Midbrain (tissue), 1 donor: ENCODE measurements at regions not wholly inside any gene's neighbourhood (a gene's known extent, or its start where the extent isn't known, plus 50 kb on each side); places are given as distances from the start of the nearest gene placed in this dataset.

Source experiments
- DNase-seq: peaks from one replicate; lab custom pipeline; 2025; lab: John Stamatoyannopoulos, UW

DNA sequence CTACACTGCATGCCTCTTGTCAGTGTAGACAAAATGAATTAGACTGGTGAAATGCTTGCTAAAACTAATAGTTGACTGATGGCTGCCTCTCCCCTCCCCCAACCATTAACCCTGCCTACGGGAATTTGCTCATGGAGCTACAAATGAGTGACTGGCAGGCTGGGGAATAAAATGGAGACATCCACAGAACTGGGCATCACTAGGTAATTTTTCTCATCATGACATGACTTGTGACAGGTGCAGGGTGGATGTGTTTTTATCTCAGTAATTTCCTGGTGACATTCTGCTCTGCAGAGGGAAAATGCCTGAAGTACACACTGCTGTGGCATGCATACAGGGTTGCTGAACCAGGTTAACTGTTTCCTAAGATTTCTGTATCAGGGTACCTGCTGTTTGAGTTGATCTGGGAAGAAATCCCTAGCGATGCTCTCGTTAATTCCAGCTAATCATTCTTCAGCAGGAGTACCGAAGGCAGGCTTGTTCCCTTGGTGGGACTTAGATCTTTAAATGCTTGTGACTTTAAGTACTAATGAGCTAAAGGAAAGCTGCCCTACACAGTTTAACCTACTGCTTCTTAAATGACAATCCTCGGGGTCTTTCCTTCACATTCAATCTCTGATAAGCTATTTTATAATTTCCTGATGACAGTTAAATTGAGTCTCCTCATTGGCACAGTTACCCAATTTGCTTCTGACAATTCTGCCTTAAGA, 376.3 kb upstream of the LCORL start:
- no peak for DNase-seq

DNA sequence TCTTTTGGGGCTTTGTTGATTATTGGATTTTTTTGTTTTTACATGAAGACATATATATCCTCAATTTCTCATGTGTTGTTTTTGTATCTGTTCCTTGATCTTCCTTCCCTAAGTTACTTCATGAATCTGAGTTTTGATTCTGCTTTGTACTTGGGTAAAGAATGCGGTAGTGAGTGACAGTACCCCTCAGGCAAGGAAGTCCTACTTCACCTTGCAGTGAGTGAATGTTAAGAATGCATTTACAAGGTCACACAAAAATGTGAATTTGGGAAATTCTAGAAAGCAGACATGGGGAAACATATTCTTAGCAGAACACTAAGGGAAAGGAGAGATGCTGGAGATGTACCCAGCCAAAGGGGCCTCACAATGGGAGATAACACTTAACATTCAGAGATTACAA, 373.1 kb upstream of the LCORL start:
- no peak for DNase-seq

- no peak for DNase-seq
These were observed 369.8 kb upstream of the LCORL start for GRCh38 chr4:18391354-18391728.

DNA sequence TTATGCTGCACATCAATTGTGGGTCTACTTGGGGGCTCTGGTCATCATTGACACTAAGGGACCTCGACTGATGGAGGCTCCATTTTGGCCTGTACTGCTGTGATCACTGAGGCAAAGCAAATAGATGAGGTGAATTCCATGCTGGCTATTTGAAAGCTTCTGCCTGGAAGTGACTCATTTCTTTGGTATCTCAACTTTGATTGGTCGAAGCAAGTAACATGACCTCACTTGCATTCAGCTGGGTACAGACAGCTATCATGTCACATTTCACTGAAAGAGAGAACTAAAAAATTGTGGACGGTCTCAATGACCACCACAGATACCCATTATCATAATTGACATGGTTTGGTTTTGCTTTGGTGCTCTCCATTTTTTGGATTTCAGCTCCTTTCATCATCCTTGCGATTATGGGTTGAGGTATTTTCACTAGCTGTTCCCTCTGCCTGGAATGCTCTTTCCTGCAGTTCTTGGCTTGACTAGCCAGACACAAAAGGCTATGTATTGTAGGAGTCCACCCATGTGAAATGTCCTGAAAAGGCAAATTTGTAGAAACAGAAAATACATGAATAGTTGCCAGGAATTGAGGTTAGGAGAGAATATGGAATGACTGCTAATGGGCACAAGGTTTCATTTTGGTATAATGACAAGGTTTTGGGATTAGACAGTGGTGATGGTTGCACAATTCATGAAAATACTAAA, 369.2 kb upstream of the LCORL start:
- DNase-seq, result no peak

DNA sequence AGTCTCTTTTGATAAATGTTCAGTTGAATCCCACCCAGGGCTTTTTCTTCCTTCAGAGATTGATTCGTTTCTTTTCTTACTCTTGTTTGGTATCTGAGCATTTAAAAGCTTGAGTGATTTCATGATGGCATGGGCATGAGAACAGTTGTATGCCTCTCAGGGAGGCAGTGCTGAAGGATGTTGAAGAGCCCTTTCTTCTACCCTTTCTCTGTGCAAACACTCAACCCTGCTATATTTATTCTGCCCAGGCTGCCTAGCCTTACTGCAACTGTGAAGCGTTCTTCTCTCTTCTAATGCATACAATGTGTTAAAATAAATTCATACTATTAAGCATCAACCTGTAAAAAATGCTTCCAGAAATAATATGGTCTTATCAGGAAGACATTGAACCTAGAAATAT, 367.6 kb upstream of the LCORL start:
- no peak for DNase-seq

DNA sequence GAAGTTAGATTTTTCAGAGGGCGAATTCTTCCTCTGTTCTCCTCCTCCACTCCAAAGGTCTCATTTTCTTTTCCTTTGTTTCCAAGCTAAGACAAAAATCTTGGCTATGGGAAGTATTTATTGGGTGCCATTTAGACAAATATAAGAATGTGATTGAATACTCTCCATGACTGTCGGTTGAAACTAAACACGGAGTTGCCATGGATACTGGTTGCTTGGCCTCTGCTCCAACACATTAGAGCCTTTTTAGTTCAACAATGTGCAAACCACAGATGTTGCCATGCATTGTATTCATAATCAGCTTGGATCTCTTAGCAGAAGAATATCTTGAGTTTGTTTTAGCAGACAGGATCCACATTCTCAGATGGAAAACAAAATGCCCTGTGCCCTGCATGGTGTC, 366.5 kb upstream of the LCORL start:
- no peak for DNase-seq

- no peak for DNase-seq
These were observed 359.6 kb upstream of the LCORL start for GRCh38 chr4:18381186-18381585.

DNA sequence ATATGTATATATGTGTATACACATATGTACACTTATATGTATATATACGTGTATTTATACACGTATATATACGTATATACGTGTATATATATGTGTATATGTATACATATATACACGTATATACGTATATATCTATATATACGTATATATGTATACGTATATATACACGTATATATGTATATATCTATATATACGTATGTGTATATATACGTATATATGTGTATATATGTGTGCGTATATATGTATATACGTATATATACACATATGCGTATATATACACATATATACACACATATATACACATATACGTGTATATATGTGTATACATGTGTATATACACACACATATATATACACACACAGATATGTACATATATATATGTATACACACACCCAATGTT, 348.0 kb upstream of the LCORL start:
- no peak for DNase-seq

DNA sequence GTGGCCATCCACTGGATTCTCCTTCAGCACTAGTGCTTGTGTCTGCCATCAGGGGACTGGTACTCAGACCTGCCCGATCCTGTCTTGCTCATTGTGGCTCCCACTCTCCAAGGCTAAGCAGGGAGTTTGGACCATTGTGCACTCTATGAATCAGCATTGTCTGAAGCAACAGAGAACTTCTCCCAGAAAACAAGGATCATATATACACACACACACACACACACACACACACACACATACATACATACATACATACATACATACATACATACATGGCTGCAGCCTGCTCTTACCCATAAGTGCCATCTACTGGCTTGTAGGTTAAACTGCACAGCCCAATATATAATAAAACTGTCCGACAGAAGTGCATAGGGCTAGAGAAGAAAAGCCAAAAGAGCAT, 345.3 kb upstream of the LCORL start:
- no peak for DNase-seq

GRCh38 chr4:18366136-18366535, 344.6 kb upstream of the LCORL start:
- no peak for DNase-seq

DNA sequence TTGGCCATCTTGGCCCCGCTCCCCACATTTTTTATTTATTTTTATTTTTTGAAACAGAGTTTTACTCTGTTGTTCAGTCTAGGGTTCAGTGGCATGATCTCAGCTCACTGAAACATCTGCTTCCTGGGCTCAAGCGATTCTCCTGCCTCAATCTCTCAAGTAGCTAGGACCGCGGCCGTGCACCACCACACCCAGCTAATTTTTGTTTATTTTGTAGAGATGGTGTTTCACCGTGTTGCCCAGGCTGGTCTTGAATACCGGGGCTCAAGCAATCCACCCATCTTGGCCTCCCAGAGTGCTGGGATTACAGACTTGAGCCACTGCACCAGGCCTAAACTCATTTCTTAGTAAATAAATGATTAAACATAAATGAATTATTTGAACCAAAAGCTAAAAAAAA, 322.0 kb upstream of the LCORL start:
- DNase-seq, result no peak

- no peak for DNase-seq
These were observed 321.3 kb upstream of the LCORL start for GRCh38 chr4:18342847-18343246.

DNA sequence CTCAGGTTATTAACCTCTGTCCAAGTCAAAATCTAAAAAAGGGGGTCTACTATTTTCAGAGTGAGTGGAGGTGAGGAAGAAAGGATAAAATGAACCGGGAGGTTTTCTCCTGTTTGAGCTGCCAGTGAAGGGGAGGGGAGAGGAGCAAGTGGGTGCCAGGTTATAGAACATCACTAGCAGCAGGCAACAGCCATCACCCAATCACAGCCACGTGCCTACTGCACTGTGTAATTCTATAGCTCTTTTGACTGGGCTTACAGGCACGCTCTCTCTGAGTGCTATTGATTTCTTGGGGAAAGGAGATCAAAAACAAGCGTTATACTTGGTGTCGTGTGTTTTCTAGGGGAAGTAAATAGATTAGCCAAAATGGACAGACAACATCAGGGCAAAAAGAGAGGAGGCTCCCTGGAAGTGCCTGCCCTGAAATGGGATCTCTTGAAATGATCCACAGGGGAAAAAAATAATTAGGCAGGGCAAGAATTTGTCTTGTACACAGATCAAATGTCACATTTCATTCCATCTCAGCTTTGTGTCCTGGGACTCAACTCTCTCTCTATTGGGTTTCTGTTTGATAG, 300.5 kb upstream of the LCORL start:
- DNase-seq, result no peak

DNA sequence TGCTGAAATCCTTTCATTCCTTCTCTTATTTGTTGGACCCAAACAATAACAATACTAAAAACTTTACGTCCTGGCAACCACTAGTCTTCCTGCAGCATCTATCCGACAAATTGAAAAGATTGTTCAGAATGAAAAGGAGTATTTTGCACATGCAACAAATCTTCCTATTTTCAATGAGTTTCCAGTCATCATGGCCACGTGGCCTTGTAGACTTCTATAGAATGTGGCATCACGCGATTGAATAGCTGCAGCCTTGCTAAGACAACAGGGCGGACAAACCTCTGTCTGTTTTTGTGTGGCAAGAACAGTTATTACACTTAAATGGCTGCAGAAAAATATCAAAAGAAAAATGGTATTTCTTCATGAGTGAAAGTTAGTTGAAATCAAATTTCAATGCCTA, 297.9 kb upstream of the LCORL start:
- DNase-seq, result no peak

- DNase-seq, result no peak
These were observed 297.3 kb upstream of the LCORL start for GRCh38 chr4:18318682-18319388.

DNA sequence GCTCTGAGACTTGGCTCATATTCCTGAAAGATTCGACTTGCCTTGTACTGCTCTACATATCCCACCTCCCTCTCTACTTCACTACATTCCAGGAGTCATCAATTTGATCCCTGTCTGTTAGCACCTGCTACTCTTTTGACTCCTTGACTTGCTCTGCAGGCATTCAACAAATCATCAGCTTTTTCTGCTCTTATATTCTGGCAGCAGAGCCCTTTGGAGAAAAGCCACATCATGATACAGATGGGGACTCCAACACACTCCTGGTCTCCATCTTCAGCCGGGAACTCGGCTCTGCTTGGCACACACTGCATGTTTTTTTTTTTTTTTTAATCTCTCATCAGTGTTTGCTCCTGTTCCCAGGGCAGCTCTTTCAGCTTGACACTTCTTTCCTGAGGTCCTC, 293.2 kb upstream of the LCORL start:
- no peak for DNase-seq

DNA sequence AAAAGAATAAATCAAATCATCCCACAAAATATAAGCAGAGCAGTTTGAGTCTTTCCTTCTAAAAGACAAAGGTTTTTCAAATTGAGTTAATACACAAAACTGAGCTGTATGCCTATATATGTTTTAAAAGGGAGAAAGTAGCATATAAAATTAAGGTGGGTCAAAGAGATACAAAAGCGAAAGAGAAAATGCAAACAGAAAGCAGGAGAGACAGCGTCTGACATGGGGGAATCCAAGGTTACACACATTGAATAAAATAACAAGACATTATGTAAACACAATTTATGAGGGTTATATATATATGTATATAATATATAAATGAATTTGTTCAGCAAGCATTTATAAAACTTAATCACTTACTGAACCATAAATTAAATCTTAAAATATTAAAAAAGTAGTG, 276.1 kb upstream of the LCORL start:
- DNase-seq, result no peak

DNA sequence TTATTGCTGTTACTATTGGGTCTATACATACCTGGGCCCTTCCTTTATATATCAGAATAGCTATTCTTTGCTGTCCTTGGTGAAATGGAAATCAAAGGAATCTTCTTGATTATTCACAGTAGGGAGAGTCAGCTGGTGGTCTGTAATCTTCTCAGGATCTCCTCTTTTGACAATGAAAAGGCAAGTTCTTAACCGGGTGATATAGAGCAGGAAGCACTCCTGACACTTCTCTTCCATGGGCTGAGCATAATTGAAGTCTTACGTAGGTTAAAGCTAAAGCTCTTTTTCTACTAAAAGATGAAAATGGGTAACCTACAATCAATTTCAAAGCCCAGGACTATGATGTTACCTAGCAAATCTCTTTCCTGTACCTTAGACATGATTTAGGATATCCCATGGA, 274.9 kb upstream of the LCORL start:
- DNase-seq, result no peak

DNA sequence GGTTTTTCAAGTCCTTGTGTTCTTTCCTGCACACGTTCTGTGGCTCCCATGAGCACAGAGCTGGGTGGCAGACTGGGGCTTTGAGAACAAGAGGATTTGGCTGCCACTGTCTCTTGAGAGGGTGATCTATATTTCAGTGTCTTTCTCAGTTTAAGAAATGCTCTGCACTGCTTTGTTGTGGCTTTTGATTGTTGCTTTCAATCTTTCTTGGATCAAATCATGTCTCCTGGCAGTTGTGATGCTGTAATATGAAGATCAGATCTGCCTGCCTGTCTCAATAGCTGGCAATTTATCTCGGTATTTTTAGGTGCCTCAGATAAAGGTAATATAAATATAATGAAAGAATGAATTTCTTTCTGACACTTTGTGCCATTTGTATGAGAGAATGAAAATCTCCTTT, 273.3 kb upstream of the LCORL start:
- no peak for DNase-seq

GRCh38 chr4:18294021-18294420, 272.5 kb upstream of the LCORL start:
- DNase-seq, result no peak

DNA sequence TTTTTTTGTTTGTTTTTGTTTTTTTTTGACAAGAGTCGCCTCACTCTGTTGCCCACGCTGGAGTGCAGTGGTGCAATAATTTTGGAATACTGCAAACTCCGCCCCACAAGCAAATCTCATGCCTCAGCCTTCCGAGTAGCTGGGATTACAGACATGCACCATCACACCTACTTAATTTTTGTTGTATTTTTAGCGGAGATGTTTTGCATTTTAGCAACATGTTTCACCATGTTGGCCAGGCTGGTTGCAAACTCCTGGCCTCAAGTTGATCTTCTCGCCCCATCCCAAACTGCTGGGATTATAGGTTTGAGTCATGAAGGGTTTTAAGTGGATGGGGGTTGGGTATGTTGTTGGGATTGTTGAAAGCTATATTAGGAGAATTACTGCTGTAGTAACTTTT, 270.9 kb upstream of the LCORL start:
- DNase-seq, result no peak

GRCh38 chr4:18291981-18292380, 270.4 kb upstream of the LCORL start:
- DNase-seq, result no peak

DNA sequence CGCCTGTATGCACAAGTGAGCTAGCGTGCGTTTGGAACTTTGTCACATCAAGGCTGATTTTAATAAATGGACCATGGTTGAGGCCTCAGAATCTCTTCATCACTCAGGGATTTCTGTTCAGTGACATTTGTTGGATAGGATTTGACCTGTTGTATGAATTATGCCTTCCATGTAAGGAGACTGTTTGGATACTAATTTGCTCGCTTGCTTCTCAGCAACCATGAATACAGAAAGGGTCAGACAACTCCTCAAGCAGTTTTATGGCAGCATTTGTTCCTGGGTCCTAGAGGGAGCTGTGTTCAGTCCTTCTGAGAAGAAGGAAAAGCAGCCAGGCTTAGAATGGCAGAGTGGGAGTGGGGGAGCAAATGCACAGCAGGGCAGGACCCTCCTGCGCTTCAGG, 269.7 kb upstream of the LCORL start:
- no peak for DNase-seq
